Astrocyte of the spinal cord (primary cell): ENCODE measurements at regions not wholly inside any gene's neighbourhood (a gene's known extent, or its start where the extent isn't known, plus 50 kb on each side); places are given as distances from the start of the nearest gene placed in this dataset.

Source experiments
- DNase-seq: peaks from one replicate; pipeline ENCODE4 v3.0.0; 2011; ENCODE audit warnings: low read depth, low spot score
- H3K4me3 ChIP-seq: 2 replicates; pipeline ENCODE4 v1.5.1; 2011; ENCODE audit warnings: low read depth, mild to moderate bottlenecking, low read length, moderate library complexity
- CTCF ChIP-seq: IDR thresholded peaks from 2 replicates; pipeline ENCODE4 v1.5.1; 2012; ENCODE audit warnings: low read depth, mild to moderate bottlenecking, low read length, inconsistent platforms
- in situ Hi-C: cut with HindIII; loops from 2 replicates; pipeline ENCODE4 v1.10.0; 2017; ENCODE audit warnings: low sequenced_read_pairs

- in situ Hi-C loops: no loop called here
- H3K4me3 ChIP-seq: no peak overlapping the region
- no peak for DNase-seq
- TF ChIP-seq CTCF: no peak
These were observed 440.0 kb downstream of the MATN1 start for GRCh38 chr1:30283199-30283962.

- no peak overlapping the region for H3K4me3 ChIP-seq
- TF ChIP-seq CTCF: no peak
- DNase-seq: no peak
- in situ Hi-C loops: no loop called here
These were observed 442.8 kb downstream of the MATN1 start for GRCh38 chr1:30280572-30280971.

GRCh38 chr1:30277911-30278310 is 445.5 kb downstream of the MATN1 start:
- H3K4me3 ChIP-seq: no peak overlapping the region
- in situ Hi-C loops: no loop called here
- no peak for DNase-seq
- TF ChIP-seq CTCF: no peak

- in situ Hi-C loops: no loop called here
- H3K4me3 ChIP-seq: no peak overlapping the region
- no peak for DNase-seq
- TF ChIP-seq CTCF: no peak
These were observed 446.0 kb downstream of the MATN1 start for GRCh38 chr1:30277415-30277814.

GRCh38 chr1:30275926-30276764 is 447.2 kb downstream of the MATN1 start:
- H3K4me3 ChIP-seq: no peak overlapping the region
- in situ Hi-C loops: no loop called here
- no peak for TF ChIP-seq CTCF
- no peak for DNase-seq

GRCh38 chr1:30274976-30275621 is 448.3 kb downstream of the MATN1 start:
- no peak overlapping the region for H3K4me3 ChIP-seq
- no peak for TF ChIP-seq CTCF
- in situ Hi-C loops: no loop called here
- DNase-seq: no peak
